GM18508 (cell line): ENCODE measurements at regions not wholly inside any gene's neighbourhood (a gene's known extent, or its start where the extent isn't known, plus 50 kb on each side); places are given as distances from the start of the nearest gene placed in this dataset.
"Not testable (repeated sequence)": the region's sequence is repeated elsewhere in the genome, so short reads cannot be mapped to it uniquely, and the experiment has no call there.

ENCODE experiments used
- ATAC-seq: cut with Tn5 transposase; IDR thresholded peaks from one replicate; pipeline ENCODE4 v1.9.1; 2021; ENCODE audit warnings: moderate number of reproducible peaks; ENCODE audit not compliant: insufficient read depth, unreplicated experiment

GRCh38 chr3:127086591-127086990 is 103.7 kb downstream of the PLXNA1 start:
- not testable (repeated sequence) for ATAC-seq

GRCh38 chr3:127087441-127087840 is 104.5 kb downstream of the PLXNA1 start:
- ATAC-seq, result no peak

DNA sequence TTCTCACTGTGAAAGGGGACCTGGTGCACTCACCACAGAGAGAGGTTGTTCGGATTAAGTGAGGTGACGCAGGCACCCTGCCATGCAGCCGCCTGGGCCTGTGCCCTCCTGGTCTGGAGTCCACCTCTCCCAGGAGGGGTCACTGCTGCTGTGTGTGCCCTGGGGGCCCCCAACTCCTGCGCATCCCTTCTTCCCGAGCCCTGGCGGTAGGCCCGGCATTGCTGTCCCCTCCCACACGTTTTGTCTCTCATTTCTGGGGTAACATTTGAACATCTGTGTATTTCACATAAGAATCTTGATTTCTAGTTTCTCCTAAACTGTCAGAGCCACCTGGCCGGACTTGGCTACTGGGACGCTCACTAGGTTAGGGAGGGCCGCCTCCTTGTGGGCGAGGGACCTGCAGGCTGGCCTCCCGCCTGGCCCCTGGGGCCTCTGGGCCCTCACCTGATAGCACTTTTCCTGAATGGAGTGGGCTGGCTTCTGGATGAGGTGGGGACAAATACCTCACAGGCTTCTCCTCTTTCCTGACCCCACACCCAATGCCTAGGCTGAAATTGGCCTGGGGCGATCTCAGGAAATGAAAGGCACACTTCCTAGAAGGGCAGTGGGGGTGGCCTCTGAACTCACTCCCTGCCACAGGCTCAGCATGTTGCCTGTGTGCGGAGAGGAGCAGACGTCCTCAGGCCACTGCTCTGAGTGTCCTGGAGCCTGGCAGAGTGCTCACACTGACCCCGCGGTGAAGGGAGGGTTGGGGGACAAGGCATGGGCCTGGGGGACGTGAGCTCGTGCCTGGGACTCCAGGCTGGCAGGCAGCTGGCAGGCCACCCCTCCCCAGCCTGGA is 104.2 kb upstream of the PRR23E start:
- no peak for ATAC-seq

GRCh38 chr3:127089486-127090145 is 103.3 kb upstream of the PRR23E start:
- no peak for ATAC-seq

GRCh38 chr3:127090218-127091160 is 102.4 kb upstream of the PRR23E start:
- ATAC-seq, result no peak

GRCh38 chr3:127091376-127091775 is 101.6 kb upstream of the PRR23E start:
- no peak for ATAC-seq

DNA sequence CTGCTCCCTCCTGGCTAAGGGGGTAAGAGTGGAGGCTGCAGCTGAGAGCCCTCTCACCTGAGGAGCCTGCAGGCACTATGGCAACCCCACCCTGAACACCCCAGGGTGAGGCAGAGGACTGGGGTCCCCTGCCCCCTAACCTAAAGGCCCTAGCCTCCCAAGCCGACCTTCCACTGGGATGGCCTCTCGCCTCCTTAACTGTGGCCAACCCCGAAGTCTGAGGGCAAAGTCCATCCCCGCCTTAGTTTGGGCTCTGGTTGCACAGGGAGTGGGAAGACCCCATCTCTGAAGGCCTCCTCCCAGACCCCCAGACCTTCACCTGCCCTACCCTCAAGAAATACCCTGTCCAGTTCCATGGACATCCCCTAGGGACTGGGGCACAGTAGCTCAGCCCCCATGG is 100.6 kb upstream of the PRR23E start:
- no peak for ATAC-seq

DNA sequence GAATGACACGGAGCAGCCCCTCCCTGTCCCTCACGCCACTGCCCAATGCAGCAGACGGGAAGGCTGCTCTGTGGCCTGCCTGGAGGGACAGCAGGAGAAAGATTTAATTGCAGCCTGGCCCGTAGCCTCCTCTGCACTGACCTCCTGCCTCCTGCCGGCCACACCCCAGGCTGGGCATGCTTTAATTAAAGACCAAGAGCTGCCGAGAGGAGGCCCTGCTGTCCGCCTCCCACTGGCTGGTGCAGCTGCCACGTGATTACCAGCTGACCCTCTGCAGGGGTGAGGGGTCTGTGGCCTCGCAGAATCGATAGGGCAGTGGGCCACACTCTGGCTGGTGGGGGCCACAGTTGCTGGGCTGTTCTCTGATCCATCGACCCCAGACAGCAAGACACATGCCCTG is 100.2 kb upstream of the PRR23E start:
- no peak for ATAC-seq

DNA sequence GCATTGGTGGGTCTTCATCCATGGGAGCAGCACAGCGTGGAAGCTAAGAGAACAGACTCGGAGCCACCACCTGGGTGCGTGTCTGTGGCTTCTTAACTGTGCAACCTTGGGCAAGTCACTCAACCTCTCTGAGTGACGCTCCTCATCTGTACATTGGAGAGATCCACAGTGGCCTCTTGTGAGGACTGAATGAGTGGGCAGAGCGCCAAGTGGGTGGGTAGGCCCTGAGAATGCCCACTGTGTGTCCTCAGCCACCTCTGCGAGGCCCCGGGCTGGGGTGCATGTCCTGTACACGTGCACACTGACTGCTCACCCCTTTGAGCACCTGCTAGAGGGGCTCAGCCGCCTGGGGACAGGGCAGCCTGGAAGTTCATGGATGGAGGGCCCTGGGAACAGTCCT is 99.6 kb upstream of the PRR23E start:
- no peak for ATAC-seq

DNA sequence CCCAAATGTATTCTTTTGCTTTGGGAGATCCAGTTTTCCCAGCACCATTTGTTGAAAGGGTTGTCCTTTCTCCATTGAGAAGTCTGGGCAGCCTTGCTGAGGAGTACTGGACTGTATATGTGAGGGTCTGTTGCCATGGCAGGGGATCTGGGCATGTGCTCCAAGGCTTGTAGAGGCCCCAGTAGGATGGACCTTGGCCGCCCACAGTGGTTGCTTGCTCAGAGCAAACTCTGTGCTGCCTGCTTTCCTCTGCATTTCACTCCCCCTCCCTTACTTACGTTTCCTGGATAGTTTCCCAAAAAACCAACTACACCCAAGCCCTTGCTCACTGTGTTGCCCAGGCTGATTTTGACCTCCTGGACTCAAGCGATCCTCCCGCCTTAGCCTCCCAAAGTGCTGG is 97.2 kb upstream of the PRR23E start:
- no peak for ATAC-seq

- no peak for ATAC-seq
Observed at GRCh38 chr3:127096256-127097071, 96.5 kb upstream of the PRR23E start.

DNA sequence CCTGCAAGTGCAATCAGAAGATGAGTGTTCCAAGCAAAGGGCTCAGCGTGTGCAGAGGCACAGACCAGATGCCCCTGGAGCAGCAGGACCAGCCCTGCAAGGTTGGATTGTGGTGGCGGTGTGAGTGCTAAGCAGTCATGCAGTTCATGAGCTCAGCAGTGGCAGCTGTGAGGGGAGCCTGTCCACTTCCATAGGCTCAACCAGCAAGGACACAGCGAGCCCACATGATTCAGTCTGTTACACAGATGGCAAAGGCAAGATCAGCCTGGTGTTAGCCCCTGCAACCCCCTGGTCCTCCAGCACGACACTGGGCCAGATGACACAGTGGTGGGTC is 95.9 kb upstream of the PRR23E start:
- ATAC-seq, result no peak

DNA sequence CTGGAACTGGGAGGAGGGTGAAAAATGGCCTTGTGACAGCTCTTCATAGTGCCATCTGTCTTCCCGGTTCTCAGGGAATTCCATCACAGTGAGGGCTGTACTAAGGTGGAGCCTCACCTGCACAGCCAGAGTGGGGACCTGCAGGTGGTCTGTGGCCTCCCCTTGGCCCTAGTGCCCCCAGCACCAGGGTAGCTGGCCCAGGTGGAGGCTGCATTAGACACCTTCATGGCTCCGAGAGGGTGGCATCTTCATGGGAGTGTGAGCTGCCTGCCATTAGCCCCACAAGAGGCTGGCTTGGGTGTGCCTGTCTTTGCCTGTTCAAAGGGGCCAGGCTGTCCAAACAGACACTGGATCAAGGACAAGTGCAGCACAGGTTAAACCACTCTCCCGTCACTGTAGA is 95.5 kb upstream of the PRR23E start:
- no peak for ATAC-seq

DNA sequence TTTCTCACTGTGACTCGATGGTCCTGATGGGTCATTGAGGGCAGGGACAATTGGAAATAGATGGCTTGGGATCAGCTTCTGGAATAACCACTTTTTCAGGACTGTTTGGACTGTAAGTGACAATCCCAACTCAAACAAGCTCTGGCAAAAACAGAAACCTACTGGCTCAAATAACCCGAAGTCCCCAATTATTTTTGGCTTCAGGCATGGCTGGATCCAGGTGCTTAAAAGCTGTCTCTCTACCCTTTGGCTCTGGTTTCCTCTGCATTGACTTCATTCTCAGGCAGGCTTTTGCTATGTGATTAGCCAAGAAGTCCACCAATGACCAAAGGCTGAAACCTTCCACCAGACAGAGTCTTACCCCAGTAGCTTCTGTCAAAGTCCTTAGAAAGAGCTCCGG is 92.9 kb upstream of the PRR23E start:
- ATAC-seq, result no peak

GRCh38 chr3:127100459-127101410 is 92.2 kb upstream of the PRR23E start:
- no peak for ATAC-seq

DNA sequence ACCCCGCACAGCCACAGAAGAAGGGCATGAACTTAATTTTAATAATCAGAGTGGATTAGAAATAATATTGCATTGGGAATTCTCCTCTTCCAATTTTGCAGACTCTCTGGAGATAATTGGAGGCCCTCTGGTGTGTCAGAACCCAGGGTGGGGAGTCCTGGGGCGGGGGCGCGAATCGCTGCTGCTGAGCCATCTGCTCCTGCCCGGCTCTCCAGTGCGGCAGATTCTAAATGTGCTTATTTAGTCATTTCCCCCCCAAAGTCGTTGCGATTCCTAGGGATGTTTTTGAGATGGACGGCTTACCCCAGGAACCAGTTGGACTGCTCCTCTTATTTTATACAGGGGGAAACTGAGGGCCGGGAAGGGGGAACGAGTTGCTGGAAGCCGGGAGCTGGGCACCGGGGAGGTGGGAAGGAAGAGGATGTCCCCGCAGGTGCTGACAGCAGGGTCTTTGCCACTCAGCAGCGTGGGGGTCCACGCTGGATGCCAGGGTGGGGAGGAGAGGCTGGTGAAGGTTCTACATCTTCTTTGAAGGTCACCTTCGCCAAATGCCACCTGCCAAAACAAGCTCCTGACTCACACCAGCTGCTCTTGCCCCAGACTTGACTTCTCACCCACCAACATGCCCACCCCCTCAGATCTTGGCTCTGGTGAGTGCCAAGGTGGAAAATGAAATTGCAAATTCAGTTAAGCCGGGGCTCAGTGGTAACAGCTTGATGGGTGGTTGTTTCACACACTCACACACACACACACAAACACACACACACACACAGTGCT is 91.3 kb upstream of the PRR23E start:
- ATAC-seq, result no peak

- ATAC-seq, result no peak
Observed at GRCh38 chr3:127102188-127102520, 90.8 kb upstream of the PRR23E start.

- ATAC-seq, result no peak
Observed at GRCh38 chr3:127102587-127102986, 90.3 kb upstream of the PRR23E start.
